Smooth muscle cell of the brain vasculature (primary cell): ENCODE measurements at regions not wholly inside any gene's neighbourhood (a gene's known extent, or its start where the extent isn't known, plus 50 kb on each side); places are given as distances from the start of the nearest gene placed in this dataset.

ENCODE experiments used
- DNase-seq: peaks from one replicate; pipeline ENCODE4 v3.0.0-alpha.2; 2012; ENCODE audit warnings: low read depth, low spot score

GRCh38 chr6:209432-210103, 82.7 kb upstream of the DUSP22 start:
- no peak for DNase-seq

- no peak for DNase-seq
Observed at GRCh38 chr6:210104-210456, 82.2 kb upstream of the DUSP22 start.

DNA sequence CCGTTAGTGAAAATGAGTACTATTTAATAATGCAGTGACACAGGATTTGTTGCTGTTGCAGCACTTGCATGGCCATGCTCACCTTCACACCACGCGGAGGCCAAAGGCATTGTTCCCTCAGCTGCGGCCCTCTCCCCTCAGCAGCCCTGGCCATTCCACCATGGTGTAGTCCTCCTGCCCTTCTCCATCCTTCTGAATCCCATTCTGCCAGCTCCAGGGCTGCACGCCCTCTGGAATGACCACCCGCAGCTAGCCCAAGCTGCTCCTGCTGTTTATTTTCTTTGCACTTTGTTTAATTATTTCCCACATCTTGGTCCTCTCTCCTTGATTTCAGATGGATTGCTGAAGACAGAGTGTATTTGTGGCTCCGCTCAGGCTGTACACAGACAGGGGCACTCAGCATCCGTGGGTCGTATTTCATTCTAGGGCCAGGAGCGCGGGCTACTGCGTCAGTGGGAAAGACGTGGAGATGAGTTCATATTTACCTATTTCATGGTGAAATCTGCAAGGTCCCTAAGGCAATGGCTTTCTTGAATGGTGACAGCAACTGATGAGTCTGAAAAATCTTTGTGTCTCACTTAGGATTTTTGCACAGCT, 81.4 kb upstream of the DUSP22 start:
- DNase-seq: no peak

- no peak for DNase-seq
Observed at GRCh38 chr6:211871-212497, 80.3 kb upstream of the DUSP22 start.

DNA sequence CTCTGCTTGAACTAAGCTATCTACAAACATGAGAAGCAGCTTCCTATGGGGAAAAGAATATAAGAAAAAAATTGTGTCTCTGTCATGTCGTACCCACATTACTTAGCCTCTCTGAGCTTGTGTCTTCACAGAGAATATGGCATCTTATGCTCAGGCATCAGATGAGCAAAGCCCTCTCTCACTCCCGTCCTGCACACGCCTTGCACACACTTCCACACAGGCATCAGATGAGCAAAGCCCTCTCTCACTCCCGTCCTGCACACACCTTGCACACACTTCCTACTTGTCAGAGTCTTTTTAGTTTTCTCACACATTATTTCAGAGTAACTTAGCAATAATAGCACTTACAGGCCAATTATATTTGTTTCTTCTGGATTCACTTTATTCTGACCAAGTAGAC, 79.0 kb upstream of the DUSP22 start:
- no peak for DNase-seq

GRCh38 chr6:214428-214827, 77.9 kb upstream of the DUSP22 start:
- no peak for DNase-seq

DNA sequence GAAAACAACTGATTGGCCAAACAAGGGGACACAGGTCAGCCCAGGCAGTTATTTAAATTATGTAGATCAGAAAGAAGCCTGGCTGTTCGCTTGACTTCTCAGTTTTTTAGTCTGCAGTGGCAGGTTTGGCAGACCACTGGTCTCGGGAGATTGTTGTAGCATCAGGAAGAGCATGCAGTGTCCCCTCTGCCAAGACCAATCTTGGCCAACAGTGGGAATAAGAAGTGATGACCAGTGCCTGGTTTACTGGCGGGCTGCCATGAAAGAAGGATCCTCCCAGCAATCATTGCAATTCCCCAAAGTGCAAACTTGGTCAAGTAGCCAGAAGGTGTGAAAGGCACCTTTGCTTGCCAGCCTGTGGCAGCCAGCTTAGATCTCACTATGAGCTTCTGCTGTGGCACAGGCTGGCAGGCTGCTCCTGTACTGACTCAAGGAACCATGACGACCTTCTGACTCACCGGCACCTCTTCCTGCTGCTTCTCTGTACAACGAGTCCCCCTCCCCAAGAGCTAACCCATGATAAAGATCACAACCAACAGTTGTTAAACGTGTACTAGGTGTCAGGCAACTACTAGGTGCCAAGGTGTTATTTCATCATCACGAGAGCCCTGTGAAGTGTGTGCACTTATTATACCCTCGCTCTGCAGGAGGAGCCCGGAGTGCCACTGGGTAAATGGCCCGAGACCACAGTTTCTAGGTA, 76.8 kb upstream of the DUSP22 start:
- no peak for DNase-seq

- DNase-seq: no peak
Observed at GRCh38 chr6:217048-217659, 75.1 kb upstream of the DUSP22 start.

- DNase-seq: no peak
Observed at GRCh38 chr6:218153-219018, 73.9 kb upstream of the DUSP22 start.

GRCh38 chr6:219019-219570, 73.2 kb upstream of the DUSP22 start:
- DNase-seq: no peak

DNA sequence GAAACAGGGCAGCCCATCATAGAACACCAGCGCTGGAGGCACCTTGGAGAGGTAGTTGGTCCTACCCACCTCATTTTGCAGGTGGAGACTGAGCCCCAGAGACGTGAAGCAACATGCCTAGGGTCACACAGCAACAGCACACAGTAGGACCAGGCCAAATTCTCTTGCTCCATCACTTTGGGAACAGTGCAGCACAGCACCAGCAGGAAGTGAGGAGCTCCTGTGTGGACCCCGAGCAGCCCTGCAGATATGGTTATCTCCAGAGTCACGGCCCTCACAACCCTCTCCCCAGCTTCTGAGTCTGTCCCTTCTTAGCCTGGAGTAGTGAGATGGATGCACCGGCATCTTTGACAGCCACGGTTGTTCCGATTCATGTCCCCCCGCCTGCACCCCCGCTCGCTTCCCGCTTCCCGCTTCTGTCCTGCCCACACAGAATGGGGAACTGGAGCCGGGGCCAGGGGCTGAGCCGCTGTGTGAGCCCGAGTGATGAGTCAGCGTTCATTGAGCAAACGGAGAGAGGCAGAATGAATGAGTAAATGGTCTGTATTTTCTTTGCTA, 72.6 kb upstream of the DUSP22 start:
- DNase-seq: peak; percentile 10

DNA sequence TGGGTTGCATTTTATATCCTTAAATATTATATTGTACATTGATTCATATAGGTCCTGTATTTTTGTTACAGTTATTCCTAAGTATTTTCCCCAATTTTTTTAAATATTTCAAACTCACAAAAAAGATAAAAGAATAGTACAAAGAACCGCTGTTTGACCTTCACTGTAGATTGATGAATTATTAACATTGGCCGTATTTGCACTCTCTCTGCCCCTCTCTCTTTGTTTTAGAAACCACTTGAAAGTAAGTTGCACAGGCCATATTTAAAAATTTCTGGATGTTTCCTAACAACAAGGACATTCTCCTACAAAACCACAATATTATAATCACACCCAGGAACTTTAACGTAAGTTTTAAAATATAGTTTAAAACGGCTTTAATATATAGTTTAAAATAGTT, 72.0 kb upstream of the DUSP22 start:
- DNase-seq: no peak

DNA sequence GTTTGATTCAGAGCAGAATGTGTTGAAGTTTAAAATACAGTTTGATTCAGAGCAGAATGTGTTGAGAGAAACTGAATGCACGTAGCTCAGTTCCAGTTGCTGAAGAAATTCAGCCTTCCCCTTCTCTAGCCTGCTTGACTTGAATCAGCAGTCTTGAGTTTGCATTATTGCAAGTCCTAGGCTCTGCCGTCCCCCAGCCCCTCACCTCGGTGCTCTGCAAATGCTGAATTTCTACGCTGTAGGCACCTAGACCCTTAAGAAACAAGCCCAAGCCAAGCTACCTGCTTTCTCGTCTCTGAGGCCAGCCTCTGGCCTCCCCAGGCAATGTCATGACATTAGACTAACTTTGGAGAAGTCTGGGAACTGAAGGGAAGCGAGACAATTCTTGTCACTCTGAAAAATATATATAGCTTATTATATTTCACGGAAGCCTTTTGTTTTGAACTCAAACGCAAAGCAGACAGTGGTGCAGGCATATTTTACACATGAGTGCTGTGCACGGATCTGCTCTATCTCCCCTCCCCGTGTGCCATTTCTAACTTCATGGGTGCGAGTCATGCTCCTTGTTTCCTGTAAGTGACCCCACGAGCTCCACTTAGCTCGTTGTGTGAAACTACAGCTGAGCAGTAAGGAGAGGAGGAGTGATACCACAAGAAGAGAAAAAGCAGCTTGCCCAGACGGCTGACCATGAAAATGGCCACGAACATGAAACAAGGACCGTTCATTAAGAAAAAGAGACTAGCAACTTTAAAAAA, 71.4 kb upstream of the DUSP22 start:
- no peak for DNase-seq

DNA sequence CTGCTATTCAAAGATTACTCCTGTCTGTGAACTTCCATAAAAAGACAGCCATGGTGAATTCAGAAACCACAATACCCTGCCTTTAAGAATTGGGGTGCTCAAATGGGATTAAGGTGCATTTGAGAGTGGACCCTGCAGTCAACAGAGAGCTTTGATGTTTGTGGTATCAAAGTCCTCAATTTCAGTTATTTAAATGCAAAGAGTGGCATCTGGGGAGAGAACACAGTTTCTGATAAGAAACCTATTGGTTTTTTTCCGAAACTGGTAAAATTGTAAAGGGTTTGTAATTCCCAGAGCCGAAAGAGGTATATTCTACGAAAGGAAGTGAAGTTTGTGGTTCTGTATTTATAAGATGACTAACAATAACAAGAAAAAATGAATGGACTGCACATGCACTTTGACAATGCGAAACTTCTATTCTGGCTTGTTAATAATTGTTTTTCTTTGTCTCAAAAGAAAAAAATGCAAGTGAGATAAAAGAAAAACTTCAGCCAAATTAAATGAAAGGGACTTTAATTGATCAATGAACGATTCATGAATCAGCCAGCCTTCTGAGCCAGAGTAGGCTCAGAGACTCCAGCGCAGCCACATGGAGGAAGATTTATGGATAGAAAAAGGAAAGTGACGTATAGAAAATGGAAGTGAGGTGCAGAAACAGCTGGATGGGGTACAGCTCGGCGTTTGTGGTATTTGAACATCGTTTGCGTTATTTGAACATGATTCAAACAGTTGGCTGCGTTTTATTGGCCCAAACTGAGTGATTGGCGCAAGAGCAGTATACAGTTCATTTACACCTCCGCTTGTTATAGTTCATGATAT, 70.5 kb upstream of the DUSP22 start:
- no peak for DNase-seq

DNA sequence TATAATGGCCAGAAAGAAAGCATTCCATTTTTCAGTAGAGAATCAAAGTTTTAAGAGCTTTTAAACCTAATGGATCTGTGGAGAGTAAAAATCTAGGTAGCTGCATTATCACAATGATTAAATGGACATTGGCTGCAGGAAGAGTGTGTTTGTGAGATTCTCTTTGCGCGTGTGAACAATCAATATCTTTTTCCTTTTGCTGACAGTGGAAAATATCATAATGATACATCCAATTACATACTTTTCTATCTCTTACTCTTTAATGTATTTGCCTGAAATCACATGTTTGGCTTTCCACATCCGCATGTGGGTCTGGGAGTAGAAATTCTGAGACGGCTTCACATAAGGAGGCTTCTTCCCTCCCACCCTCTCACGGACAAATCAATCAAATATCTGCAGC, 69.8 kb upstream of the DUSP22 start:
- no peak for DNase-seq

GRCh38 chr6:223136-223535, 69.2 kb upstream of the DUSP22 start:
- no peak for DNase-seq

- no peak for DNase-seq
Observed at GRCh38 chr6:223763-224162, 68.5 kb upstream of the DUSP22 start.

DNA sequence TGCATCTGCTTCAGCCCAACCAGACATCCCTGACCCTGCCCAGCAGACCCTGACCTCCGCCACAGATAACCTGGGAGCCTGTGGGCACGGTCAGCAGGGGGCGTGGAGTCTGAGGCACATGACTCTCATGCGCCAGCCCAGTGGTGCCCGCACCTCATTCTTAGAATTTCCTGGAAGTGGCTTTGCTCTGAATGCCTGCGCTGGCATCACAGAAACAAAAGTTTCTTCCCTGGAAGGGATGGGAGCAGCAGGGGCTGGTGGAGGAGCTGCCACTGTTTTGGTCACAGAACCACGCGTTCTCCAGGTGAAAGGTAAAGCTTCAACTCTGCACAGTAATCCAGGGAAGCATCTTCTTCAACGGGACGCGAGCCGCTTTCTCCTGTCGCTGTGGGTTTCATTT, 67.9 kb upstream of the DUSP22 start:
- DNase-seq: no peak

GRCh38 chr6:225121-225721, 67.1 kb upstream of the DUSP22 start:
- DNase-seq: no peak
